ENCODE measurements at regions not wholly inside any gene's neighbourhood (a gene's known extent, or its start where the extent isn't known, plus 50 kb on each side); places are given as distances from the start of the nearest gene placed in this dataset.

DNA sequence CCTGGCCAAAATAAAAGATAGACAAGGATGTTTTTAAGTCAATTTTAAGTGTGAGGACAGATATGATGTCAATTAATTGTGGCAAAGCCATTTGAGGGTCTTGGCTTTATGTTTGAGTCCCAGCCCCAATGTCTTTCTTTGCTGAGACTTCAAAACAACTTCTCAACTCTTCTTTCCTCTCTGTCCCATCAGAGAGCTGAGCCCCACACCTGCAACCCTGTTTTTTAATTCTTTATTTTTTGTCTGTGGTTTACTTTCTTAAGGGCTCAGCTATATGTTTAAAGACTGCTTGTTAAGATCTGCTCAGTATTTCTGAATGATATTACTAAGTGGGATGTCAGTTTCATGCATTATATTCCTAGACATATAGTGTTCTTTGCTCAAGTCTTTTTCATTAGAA is 164.3 kb downstream of the HS3ST1 start:
- Mint-ChIP-seq H3K27me3 (ENCODE audit: insufficient read depth, unreplicated experiment) (no peaks in the 10 kb centered on the region), H3K36me3 (ENCODE audit: insufficient read depth, unreplicated experiment) (no peaks in the 10 kb centered on the region), H3K9me3 (ENCODE audit: unreplicated experiment) (peaks cover 23% of the 10 kb centered on the region), H3K4me3 (ENCODE audit: unreplicated experiment) (no peak overlapping the region), H3K27ac (ENCODE audit: unreplicated experiment) (no peak overlapping the region), H3K4me1 (ENCODE audit: low read depth, unreplicated experiment) (peaks cover 14% of the 10 kb centered on the region)
- no peaks in the 10 kb centered on the region for H3K27me3 ChIP-seq (replicated peaks; ENCODE audit: control insufficient read depth, insufficient read depth, low read length)
- no peak overlapping the region for H3K4me3 ChIP-seq (ENCODE audit: low read depth, low read length)
- no peaks in the 10 kb centered on the region; the same call in 1 of the 2 replicates for H3K9me3 ChIP-seq
- no TSS peak for BruUV-seq (replicated peaks)
- DNase-seq = no peak
- TF ChIP-seq, protein P1, sequence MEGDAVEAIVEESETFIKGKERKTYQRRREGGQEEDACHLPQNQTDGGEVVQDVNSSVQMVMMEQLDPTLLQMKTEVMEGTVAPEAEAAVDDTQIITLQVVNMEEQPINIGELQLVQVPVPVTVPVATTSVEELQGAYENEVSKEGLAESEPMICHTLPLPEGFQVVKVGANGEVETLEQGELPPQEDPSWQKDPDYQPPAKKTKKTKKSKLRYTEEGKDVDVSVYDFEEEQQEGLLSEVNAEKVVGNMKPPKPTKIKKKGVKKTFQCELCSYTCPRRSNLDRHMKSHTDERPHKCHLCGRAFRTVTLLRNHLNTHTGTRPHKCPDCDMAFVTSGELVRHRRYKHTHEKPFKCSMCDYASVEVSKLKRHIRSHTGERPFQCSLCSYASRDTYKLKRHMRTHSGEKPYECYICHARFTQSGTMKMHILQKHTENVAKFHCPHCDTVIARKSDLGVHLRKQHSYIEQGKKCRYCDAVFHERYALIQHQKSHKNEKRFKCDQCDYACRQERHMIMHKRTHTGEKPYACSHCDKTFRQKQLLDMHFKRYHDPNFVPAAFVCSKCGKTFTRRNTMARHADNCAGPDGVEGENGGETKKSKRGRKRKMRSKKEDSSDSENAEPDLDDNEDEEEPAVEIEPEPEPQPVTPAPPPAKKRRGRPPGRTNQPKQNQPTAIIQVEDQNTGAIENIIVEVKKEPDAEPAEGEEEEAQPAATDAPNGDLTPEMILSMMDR (IDR thresholded peaks at IDR 0.05; ENCODE audit: insufficient read depth in 1 of 2, low read depth in 1 of 2, low read length in 1 of 2, severe bottlenecking in 1 of 2, unreplicated experiment in 1 of 2) = no peak
- intact Hi-C loops (cut with micrococcal nuclease; ENCODE audit: unreplicated experiment) = no loop called here
- CTCF ChIA-PET = no interaction called here
- H3K4me1 ChIP-seq = peaks cover 13% of the 10 kb centered on the region
- no peaks in the 10 kb centered on the region for H3K36me3 ChIP-seq (ENCODE audit: control insufficient read depth, insufficient read depth, low read length)
- POLR2A ChIA-PET = no interaction called here

DNA sequence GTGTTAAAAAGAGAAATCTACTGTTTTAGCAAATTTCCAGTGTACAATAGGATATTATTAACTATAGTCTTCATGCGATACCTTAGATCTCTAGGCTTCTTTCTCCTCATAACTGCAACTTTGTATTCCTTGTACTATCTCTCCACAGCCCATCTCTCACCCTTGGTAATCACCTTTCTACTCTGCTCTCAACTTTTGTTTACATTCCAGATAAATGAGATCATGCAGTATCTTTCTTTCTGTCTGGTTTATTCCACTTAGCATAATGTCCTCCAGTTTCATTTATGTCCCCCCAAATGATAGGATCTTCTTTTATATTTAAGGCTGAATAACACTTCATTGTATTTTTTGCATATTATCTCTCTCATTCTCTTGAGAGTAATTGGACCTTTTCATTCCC is 165.5 kb downstream of the HS3ST1 start:
- Mint-ChIP-seq H3K4me3 (ENCODE audit: unreplicated experiment) (no peak overlapping the region), H3K9me3 (ENCODE audit: unreplicated experiment) (peaks cover 20% of the 10 kb centered on the region), H3K4me1 (ENCODE audit: low read depth, unreplicated experiment) (peaks cover 14% of the 10 kb centered on the region), H3K36me3 (ENCODE audit: insufficient read depth, unreplicated experiment) (no peaks in the 10 kb centered on the region), H3K27me3 (ENCODE audit: insufficient read depth, unreplicated experiment) (no peaks in the 10 kb centered on the region), H3K27ac (ENCODE audit: unreplicated experiment) (no peak overlapping the region)
- Histone ChIP-seq H3K27me3 (replicated peaks; ENCODE audit: control insufficient read depth, insufficient read depth, low read length) (no peaks in the 10 kb centered on the region), H3K36me3 (ENCODE audit: control insufficient read depth, insufficient read depth, low read length) (no peaks in the 10 kb centered on the region), H3K4me1 (peaks cover 13% of the 10 kb centered on the region), H3K9me3 (no peaks in the 10 kb centered on the region; the same call in 1 of the 2 replicates), H3K4me3 (ENCODE audit: low read depth, low read length) (no peak overlapping the region)
- no TSS peak for BruUV-seq (replicated peaks)
- no peak for DNase-seq
- ChIA-PET CTCF (no interaction called here), POLR2A (no interaction called here)
- intact Hi-C loops (cut with micrococcal nuclease; ENCODE audit: unreplicated experiment) = no loop called here
- TF ChIP-seq, protein P1 (IDR thresholded peaks at IDR 0.05; ENCODE audit: insufficient read depth in 1 of 2, low read depth in 1 of 2, low read length in 1 of 2, severe bottlenecking in 1 of 2, unreplicated experiment in 1 of 2) = no peak

DNA sequence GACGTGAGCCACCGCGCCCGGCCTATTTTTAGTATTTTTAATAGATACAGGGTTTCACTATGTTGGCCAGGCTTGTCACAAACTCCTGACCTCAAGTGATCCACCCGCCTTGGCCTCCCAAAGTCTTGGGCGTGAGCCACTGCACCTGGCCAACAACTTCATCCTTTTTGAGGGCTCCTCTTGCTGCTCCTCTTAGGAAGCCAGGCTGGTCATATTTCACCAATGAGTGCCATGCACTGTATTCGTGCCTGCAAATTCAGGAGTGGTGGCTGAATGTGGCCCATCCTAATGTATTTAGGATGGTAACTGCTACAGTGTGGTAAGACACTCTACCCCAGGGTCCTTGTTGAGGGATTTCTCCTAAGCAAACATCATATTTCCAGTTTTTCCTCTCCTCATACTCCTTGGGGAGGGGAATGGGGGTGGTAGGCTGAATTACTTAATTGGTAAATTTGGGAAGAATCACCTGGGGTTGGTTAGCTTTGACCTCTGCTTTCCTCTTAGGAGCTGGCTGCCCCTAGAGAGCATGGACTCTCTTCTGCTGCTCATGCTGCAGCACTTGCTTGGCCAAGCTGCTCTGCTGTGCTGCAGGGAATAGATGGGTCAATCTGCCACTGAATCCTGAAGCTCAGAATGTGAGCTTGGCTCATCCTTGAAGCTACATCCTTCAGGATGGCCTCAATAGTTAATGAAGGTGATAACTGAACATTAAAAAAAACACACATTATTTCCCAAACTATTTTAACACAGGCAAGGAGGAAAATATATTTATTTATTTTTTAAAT is 167.4 kb downstream of the HS3ST1 start:
- no peak overlapping the region for H3K4me3 ChIP-seq (ENCODE audit: low read depth, low read length)
- intact Hi-C loops (cut with micrococcal nuclease; ENCODE audit: unreplicated experiment) = no loop called here
- H3K27me3 Mint-ChIP-seq (ENCODE audit: insufficient read depth, unreplicated experiment) = no peaks in the 10 kb centered on the region
- no peaks in the 10 kb centered on the region for H3K27me3 ChIP-seq (replicated peaks; ENCODE audit: control insufficient read depth, insufficient read depth, low read length)
- no peak overlapping the region for H3K27ac Mint-ChIP-seq (ENCODE audit: unreplicated experiment)
- H3K4me3 Mint-ChIP-seq (ENCODE audit: unreplicated experiment) = no peak overlapping the region
- DNase-seq = no peak
- POLR2A ChIA-PET = no interaction called here
- H3K36me3 ChIP-seq (ENCODE audit: control insufficient read depth, insufficient read depth, low read length) = no peaks in the 10 kb centered on the region
- no peaks in the 10 kb centered on the region for H3K36me3 Mint-ChIP-seq (ENCODE audit: insufficient read depth, unreplicated experiment)
- TF ChIP-seq, protein P1 (IDR thresholded peaks at IDR 0.05; ENCODE audit: insufficient read depth in 1 of 2, low read depth in 1 of 2, low read length in 1 of 2, severe bottlenecking in 1 of 2, unreplicated experiment in 1 of 2) = no peak
- no peaks in the 10 kb centered on the region for H3K9me3 ChIP-seq
- CTCF ChIA-PET = no interaction called here
- peaks cover 13% of the 10 kb centered on the region for H3K4me1 ChIP-seq
- H3K4me1 Mint-ChIP-seq (ENCODE audit: low read depth, unreplicated experiment) = peaks cover 14% of the 10 kb centered on the region
- no TSS peak for BruUV-seq (replicated peaks)
- peaks cover under 1% of the 10 kb centered on the region for H3K9me3 Mint-ChIP-seq (ENCODE audit: unreplicated experiment)
